ENCODE measurements at regions not wholly inside any gene's neighbourhood (a gene's known extent, or its start where the extent isn't known, plus 50 kb on each side); places are given as distances from the start of the nearest gene placed in this dataset.

- DNase-seq (ENCODE audit: low spot score in 2 of 2) (no peak), ATAC-seq (replicated peaks; ENCODE audit: extremely low read depth, poor library complexity, severe bottlenecking) (no peak)
- peaks cover 11% of the 10 kb centered on the region for H3K9me3 Mint-ChIP-seq
- H3K4me3 Mint-ChIP-seq, result no peak overlapping the region
- H3K27ac Mint-ChIP-seq (ENCODE audit: low read depth), result no peak overlapping the region
- no peaks in the 10 kb centered on the region for H3K36me3 Mint-ChIP-seq (ENCODE audit: insufficient read depth)
- no peaks in the 10 kb centered on the region for H3K4me1 Mint-ChIP-seq
- no peaks in the 10 kb centered on the region for H3K27me3 Mint-ChIP-seq
Measured at GRCh38 chr18:65056575-65056974, 694.2 kb upstream of the CDH7 start.

GRCh38 chr18:65049586-65049985 is 701.2 kb upstream of the CDH7 start:
- DNase-seq (ENCODE audit: low spot score in 2 of 2) (no peak), ATAC-seq (replicated peaks; ENCODE audit: extremely low read depth, poor library complexity, severe bottlenecking) (no peak)
- Mint-ChIP-seq H3K4me1 (no peaks in the 10 kb centered on the region), H3K36me3 (ENCODE audit: insufficient read depth) (no peaks in the 10 kb centered on the region), H3K27ac (ENCODE audit: low read depth) (no peak overlapping the region), H3K27me3 (no peaks in the 10 kb centered on the region), H3K4me3 (no peak overlapping the region), H3K9me3 (peaks cover 14% of the 10 kb centered on the region)

GRCh38 chr18:65039578-65039977 is 711.2 kb upstream of the CDH7 start:
- Mint-ChIP-seq H3K4me3 (no peak overlapping the region), H3K9me3 (peaks cover 22% of the 10 kb centered on the region), H3K27me3 (no peaks in the 10 kb centered on the region), H3K36me3 (ENCODE audit: insufficient read depth) (no peaks in the 10 kb centered on the region), H3K4me1 (no peaks in the 10 kb centered on the region), H3K27ac (ENCODE audit: low read depth) (no peak overlapping the region)
- ATAC-seq (replicated peaks; ENCODE audit: extremely low read depth, poor library complexity, severe bottlenecking), result no peak
- no peak for DNase-seq (ENCODE audit: low spot score in 2 of 2)

- no peak overlapping the region for H3K4me3 Mint-ChIP-seq
- ATAC-seq (replicated peaks; ENCODE audit: extremely low read depth, poor library complexity, severe bottlenecking) (no peak), DNase-seq (ENCODE audit: low spot score in 2 of 2) (no peak)
- H3K27me3 Mint-ChIP-seq, result no peaks in the 10 kb centered on the region
- no peaks in the 10 kb centered on the region for H3K4me1 Mint-ChIP-seq
- H3K9me3 Mint-ChIP-seq, result peaks cover 19% of the 10 kb centered on the region
- H3K36me3 Mint-ChIP-seq (ENCODE audit: insufficient read depth), result no peaks in the 10 kb centered on the region
- no peak overlapping the region for H3K27ac Mint-ChIP-seq (ENCODE audit: low read depth)
Measured at GRCh38 chr18:65035701-65036100, 715.1 kb upstream of the CDH7 start.

GRCh38 chr18:65025756-65026155 is 725.1 kb upstream of the CDH7 start:
- Mint-ChIP-seq H3K9me3 (peaks cover 13% of the 10 kb centered on the region), H3K4me3 (no peak overlapping the region), H3K27me3 (no peaks in the 10 kb centered on the region), H3K27ac (ENCODE audit: low read depth) (no peak overlapping the region), H3K36me3 (ENCODE audit: insufficient read depth) (no peaks in the 10 kb centered on the region), H3K4me1 (no peaks in the 10 kb centered on the region)
- no peak for ATAC-seq (replicated peaks; ENCODE audit: extremely low read depth, poor library complexity, severe bottlenecking)
- DNase-seq (ENCODE audit: low spot score in 2 of 2), result no peak

- H3K4me1 Mint-ChIP-seq, result no peaks in the 10 kb centered on the region
- H3K9me3 Mint-ChIP-seq, result peaks cover 9% of the 10 kb centered on the region
- no peak overlapping the region for H3K27ac Mint-ChIP-seq (ENCODE audit: low read depth)
- H3K36me3 Mint-ChIP-seq (ENCODE audit: insufficient read depth), result no peaks in the 10 kb centered on the region
- H3K27me3 Mint-ChIP-seq, result no peaks in the 10 kb centered on the region
- DNase-seq (ENCODE audit: low spot score in 2 of 2), result no peak
- no peak overlapping the region for H3K4me3 Mint-ChIP-seq
- no peak for ATAC-seq (replicated peaks; ENCODE audit: extremely low read depth, poor library complexity, severe bottlenecking)
Measured at GRCh38 chr18:65021021-65021420, 729.8 kb upstream of the CDH7 start.

- H3K4me1 Mint-ChIP-seq, result no peaks in the 10 kb centered on the region
- H3K36me3 Mint-ChIP-seq (ENCODE audit: insufficient read depth), result no peaks in the 10 kb centered on the region
- ATAC-seq (replicated peaks; ENCODE audit: extremely low read depth, poor library complexity, severe bottlenecking) (no peak), DNase-seq (ENCODE audit: low spot score in 2 of 2) (no peak)
- no peak overlapping the region for H3K27ac Mint-ChIP-seq (ENCODE audit: low read depth)
- no peaks in the 10 kb centered on the region for H3K27me3 Mint-ChIP-seq
- no peak overlapping the region for H3K4me3 Mint-ChIP-seq
- peaks cover 20% of the 10 kb centered on the region for H3K9me3 Mint-ChIP-seq
Measured at GRCh38 chr18:65018184-65018583, 732.6 kb upstream of the CDH7 start.

- H3K27ac Mint-ChIP-seq (ENCODE audit: low read depth), result no peak overlapping the region
- no peaks in the 10 kb centered on the region for H3K36me3 Mint-ChIP-seq (ENCODE audit: insufficient read depth)
- H3K4me1 Mint-ChIP-seq, result no peaks in the 10 kb centered on the region
- DNase-seq (ENCODE audit: low spot score in 2 of 2), result no peak
- peaks cover 23% of the 10 kb centered on the region for H3K9me3 Mint-ChIP-seq
- no peak overlapping the region for H3K4me3 Mint-ChIP-seq
- H3K27me3 Mint-ChIP-seq, result no peaks in the 10 kb centered on the region
- no peak for ATAC-seq (replicated peaks; ENCODE audit: extremely low read depth, poor library complexity, severe bottlenecking)
Measured at GRCh38 chr18:65017372-65017760, 733.4 kb upstream of the CDH7 start.

GRCh38 chr18:65016631-65017371 is 734.0 kb upstream of the CDH7 start:
- no peak overlapping the region for H3K4me3 Mint-ChIP-seq
- no peak for DNase-seq (ENCODE audit: low spot score in 2 of 2)
- no peaks in the 10 kb centered on the region for H3K27me3 Mint-ChIP-seq
- H3K36me3 Mint-ChIP-seq (ENCODE audit: insufficient read depth), result no peaks in the 10 kb centered on the region
- H3K9me3 Mint-ChIP-seq, result peaks cover 28% of the 10 kb centered on the region
- no peak for ATAC-seq (replicated peaks; ENCODE audit: extremely low read depth, poor library complexity, severe bottlenecking)
- H3K27ac Mint-ChIP-seq (ENCODE audit: low read depth), result no peak overlapping the region
- no peaks in the 10 kb centered on the region for H3K4me1 Mint-ChIP-seq

GRCh38 chr18:64994370-64994769 is 756.4 kb upstream of the CDH7 start:
- no peak for DNase-seq (ENCODE audit: low spot score in 2 of 2)
- no peak overlapping the region for H3K4me3 Mint-ChIP-seq
- no peaks in the 10 kb centered on the region for H3K36me3 Mint-ChIP-seq (ENCODE audit: insufficient read depth)
- H3K4me1 Mint-ChIP-seq, result no peaks in the 10 kb centered on the region
- H3K27ac Mint-ChIP-seq (ENCODE audit: low read depth), result no peak overlapping the region
- H3K9me3 Mint-ChIP-seq, result peaks cover 5% of the 10 kb centered on the region
- no peak for ATAC-seq (replicated peaks; ENCODE audit: extremely low read depth, poor library complexity, severe bottlenecking)
- no peaks in the 10 kb centered on the region for H3K27me3 Mint-ChIP-seq

GRCh38 chr18:64993695-64994094 is 757.1 kb upstream of the CDH7 start:
- DNase-seq (ENCODE audit: low spot score in 2 of 2), result no peak
- Mint-ChIP-seq H3K27ac (ENCODE audit: low read depth) (no peak overlapping the region), H3K4me1 (no peaks in the 10 kb centered on the region), H3K4me3 (no peak overlapping the region), H3K27me3 (no peaks in the 10 kb centered on the region), H3K36me3 (ENCODE audit: insufficient read depth) (no peaks in the 10 kb centered on the region), H3K9me3 (peaks cover 10% of the 10 kb centered on the region)
- no peak for ATAC-seq (replicated peaks; ENCODE audit: extremely low read depth, poor library complexity, severe bottlenecking)

GRCh38 chr18:64992654-64993053 is 758.2 kb upstream of the CDH7 start:
- H3K27me3 Mint-ChIP-seq, result no peaks in the 10 kb centered on the region
- H3K9me3 Mint-ChIP-seq, result peaks cover 10% of the 10 kb centered on the region
- H3K36me3 Mint-ChIP-seq (ENCODE audit: insufficient read depth), result no peaks in the 10 kb centered on the region
- H3K4me1 Mint-ChIP-seq, result no peaks in the 10 kb centered on the region
- no peak for ATAC-seq (replicated peaks; ENCODE audit: extremely low read depth, poor library complexity, severe bottlenecking)
- H3K4me3 Mint-ChIP-seq, result no peak overlapping the region
- H3K27ac Mint-ChIP-seq (ENCODE audit: low read depth), result no peak overlapping the region
- DNase-seq (ENCODE audit: low spot score in 2 of 2), result no peak

- no peaks in the 10 kb centered on the region for H3K4me1 Mint-ChIP-seq
- ATAC-seq (replicated peaks; ENCODE audit: extremely low read depth, poor library complexity, severe bottlenecking), result no peak
- no peaks in the 10 kb centered on the region for H3K27me3 Mint-ChIP-seq
- H3K27ac Mint-ChIP-seq (ENCODE audit: low read depth), result no peak overlapping the region
- H3K36me3 Mint-ChIP-seq (ENCODE audit: insufficient read depth), result no peaks in the 10 kb centered on the region
- no peak overlapping the region for H3K4me3 Mint-ChIP-seq
- no peak for DNase-seq (ENCODE audit: low spot score in 2 of 2)
- H3K9me3 Mint-ChIP-seq, result peaks cover 10% of the 10 kb centered on the region
Measured at GRCh38 chr18:64991102-64991501, 759.7 kb upstream of the CDH7 start.
